Activated effector memory CD4-positive, alpha-beta T cell treated with Interleukin-2 at 50 U/mL for 16 hours (primary cell): ENCODE measurements at regions not wholly inside any gene's neighbourhood (a gene's known extent, or its start where the extent isn't known, plus 50 kb on each side); places are given as distances from the start of the nearest gene placed in this dataset.
"Not testable (repeated sequence)": the region's sequence is repeated elsewhere in the genome, so short reads cannot be mapped to it uniquely, and the experiment has no call there.

Experiments
- DNase-seq: peaks from one replicate; pipeline ENCODE4 v3.0.0-alpha.2; 2020

DNA sequence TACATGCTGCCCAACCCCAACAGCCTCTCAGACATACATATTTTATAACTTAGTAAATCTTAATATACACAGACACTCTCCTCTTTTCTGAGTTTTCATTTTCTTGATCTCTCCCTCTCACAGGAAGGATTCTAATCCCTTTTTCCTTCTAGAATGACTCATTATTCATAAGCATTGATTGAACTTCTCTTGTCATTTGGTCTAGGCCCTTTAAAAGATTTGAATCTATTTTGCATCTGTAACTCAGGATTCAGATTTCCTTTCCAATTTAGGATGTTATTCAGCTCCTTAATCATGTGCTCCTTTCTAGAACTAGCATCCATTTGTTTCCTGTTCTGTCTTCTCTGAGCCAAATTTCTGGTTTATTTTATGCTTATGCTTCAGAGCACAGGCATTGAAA lies 624.5 kb upstream of the SGO1 start:
- no peak for DNase-seq

DNA sequence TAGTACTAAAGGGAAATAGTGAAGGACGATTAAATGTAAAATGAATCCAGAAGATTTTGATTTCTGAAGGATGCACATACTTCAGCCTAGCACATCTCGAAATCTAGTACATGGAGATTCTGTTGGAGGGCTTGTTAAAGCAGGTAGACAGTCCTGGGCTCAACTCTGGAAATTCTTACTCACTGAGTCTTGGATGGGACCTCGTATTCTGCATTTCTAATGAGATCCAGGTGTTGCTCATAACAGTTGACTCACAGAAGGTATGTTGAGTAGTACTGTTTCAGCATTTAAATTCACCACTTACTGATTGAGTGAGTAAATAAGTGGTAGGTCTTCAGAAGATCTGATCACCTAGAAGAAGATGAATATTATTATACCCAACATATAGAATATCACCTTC lies 623.4 kb upstream of the SGO1 start:
- DNase-seq = no peak

DNA sequence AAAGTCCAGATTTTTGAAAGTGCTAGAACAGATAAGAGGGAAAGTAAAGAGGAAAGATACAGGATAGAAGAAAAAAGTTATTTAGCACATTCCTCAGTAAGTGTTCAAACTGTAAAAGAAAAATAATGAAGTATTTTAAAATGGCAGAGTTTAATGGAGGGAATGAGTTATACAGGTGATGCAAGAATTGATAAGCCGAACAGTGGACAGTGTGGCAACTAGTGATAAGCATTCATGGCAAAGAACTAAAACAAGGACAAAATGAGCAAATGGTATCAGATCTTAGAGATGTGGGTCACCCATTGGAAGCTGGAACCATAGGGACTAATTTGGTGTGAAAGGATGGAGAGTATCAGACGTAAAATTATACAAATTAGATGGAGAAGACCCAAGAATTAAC lies 622.9 kb upstream of the SGO1 start:
- no peak for DNase-seq

DNA sequence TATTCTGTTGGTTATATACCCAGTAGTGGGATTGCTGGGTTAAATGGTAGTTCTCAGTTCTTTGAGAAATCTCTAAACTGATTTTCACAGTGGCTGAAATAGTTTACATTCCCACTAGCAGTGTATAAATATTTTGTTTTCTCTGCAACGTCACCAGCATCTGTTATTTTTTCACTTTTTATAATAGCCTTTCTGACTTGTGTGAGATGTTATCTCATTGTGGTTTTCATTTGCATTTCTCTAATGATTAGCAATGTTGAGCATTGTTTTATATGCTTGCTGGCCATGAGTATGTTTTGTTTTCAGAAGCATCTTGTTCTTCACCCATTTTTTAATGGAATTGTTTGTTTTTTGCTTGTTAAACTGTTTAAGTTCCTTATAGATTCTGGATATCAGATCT lies 612.7 kb upstream of the SGO1 start:
- DNase-seq = no peak

DNA sequence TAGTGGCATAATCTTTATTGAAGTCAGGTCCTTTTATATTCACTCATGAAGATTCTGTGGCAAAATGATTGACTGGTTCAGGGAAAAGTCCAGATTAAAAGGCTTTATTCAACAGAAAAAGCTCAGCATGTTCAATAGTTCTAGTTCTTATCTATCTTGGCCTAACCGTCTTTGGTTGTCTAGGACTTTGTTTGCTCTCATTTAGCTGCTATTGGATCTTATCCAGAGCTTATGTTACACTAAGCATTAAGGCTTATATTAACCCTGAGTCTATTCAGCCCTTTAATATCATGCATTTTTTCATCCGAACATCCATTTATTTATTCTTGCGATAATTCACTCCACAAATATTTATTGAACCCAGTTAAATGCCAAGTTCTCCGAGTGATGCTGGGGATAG lies 601.0 kb upstream of the SGO1 start:
- DNase-seq = no peak

DNA sequence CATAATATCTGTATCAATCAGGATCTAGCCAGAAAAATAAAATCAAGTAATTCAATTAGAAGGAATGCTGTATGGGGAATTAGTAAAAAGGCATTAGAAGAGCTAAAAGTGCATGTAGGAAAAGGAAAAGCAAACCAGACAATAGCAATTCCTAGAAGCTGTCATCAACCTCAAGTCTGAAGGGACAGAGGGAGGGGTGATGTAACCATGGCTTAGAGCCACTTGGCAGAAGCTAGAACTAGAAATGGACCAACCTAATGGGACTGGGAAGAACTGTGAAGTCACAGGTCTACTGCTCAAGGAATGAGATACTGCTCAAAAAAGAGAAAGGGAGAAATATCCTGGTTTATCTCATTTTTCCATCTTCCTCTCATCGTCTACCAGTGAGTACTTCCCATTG lies 590.7 kb upstream of the SGO1 start:
- no peak for DNase-seq

DNA sequence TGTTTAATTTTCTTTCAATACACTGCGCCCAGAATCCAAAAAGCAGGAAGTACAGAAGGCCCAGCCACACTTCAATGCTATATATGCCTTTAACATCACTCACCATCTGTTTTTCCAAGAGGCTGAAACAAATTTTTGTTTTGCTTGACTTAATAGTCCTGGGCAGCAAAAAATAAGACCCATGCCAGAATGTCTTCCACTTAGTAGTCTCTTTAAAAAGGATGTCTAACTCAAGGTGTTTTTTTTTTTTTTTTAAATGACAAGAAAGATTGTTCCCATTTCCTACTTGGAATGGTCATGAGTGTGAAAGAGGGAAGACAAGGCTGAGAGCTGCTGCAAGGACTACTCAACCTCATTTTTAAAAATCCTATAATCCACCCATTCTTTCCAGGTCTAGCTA lies 590.3 kb upstream of the SGO1 start:
- no peak for DNase-seq

DNA sequence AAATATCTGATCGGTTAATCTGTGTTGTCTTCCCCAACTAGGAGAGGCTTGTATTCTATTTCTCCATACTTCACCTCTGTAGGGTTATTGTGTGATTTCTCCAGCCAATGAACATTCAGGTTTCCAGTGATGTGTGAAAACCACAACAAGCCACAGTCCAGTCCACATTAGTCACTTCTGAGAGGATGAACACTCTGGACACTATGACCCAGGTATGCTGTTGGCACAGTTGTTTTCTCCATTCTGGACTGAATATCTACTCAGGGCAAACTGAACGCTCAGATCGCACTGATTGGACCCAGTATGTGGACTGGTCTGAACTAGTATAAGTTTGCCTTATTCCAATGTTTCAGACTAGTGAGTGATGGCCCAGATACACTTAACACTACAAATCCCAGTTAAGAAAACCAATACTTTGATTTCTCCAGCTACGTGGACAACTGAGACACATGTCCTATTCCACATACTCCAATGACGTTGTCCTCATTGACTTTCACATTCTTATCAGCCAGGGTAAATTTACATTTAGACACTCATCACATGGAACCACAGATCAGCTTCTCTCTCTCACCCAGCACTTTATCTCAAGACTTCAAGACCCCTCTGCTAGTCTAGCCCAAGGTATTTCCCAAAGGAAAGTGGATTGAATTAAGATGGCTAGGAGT lies 587.4 kb upstream of the SGO1 start:
- no peak for DNase-seq

DNA sequence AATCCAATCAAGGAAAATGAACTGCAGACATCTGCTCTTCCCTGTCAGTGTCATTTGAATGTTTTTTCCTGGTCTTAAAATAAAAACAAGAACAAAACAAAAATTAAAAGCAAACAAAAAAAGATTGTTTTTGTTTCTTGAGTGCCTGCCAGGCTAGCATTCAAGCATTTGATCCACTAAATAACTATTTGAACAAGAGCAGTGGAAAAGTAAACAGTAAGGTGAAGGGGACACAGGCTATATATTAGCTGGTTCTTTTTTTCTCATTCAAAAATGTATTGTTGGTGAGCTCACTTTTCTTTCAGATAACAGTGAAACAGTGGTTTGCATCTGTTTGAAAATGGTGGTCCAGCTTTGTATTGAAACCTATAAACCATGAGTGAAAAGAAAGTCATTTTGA lies 586.9 kb upstream of the SGO1 start:
- no peak for DNase-seq

DNA sequence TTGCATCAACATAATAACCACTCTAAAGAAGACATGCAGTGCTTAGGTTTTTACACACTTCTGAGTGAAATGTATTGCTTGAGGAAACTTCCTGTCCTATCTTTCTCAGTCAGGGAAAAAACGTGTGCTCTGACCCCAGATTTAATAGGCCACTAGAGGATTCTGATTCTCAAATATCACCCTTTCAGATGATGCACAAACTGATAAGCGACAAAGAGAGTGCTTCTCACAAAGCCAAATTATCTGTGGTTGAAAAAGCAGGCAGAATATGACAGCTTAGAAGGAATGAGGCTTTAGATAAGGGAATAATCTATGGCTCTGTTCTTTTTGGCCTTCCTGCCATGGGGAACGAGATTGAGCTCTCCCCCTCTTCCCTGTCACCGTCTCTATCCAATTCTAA lies 583.4 kb upstream of the SGO1 start:
- no peak for DNase-seq

DNA sequence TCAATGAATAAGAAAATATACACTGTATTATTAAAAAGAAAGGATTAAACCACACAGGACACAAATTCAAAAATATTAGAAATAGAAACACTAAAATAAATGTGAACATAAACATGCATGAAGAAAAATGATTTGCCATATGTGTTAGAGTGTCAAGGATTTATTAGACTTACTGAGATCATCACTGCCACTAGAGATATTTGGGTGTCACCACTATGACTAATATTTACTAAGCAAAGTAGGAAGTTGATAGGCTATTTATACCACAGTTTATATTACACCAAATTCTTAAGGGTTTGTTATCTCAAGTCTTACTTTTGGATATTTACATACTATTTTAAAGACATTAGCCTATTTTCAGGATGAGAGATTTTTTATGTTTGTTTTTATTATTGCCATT lies 575.0 kb upstream of the SGO1 start:
- no peak for DNase-seq

DNA sequence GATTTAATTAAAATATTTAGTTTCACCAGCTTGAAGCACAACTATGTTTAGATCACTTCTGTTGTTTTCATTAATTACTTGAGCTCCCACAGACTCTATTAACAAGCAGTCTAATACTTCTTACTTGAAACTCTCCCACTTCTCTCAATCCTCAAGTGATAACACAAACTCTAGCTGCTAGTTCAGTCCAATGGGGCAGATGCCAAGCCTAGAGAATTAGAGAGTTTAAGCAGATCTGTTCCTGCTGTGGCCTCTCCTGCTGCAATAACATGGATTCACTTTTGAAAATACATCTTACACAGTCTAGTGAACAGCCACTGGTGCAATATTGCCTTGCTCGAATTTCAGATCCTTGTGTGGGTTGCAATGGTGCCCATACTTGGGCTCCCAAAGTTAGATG lies 566.4 kb upstream of the SGO1 start:
- no peak for DNase-seq

DNA sequence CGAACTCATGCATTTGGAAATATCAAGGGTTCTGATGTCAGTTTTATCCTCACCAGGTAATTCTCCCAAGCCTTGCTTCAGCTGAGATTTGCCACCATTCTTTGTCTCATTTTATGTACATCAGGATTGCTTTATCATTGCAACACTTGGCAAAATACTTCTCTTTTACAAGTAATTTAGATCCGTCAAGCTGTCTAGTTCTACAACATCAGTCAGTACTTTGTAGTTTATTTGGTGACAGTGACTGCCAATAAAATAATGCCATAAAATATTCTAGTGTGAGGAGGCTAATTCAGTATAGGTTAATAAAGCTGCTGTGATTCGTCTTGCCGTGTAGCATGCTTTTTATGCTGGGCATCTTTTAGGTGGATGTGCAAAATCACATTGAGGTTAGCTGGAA lies 565.3 kb upstream of the SGO1 start:
- no peak for DNase-seq

DNA sequence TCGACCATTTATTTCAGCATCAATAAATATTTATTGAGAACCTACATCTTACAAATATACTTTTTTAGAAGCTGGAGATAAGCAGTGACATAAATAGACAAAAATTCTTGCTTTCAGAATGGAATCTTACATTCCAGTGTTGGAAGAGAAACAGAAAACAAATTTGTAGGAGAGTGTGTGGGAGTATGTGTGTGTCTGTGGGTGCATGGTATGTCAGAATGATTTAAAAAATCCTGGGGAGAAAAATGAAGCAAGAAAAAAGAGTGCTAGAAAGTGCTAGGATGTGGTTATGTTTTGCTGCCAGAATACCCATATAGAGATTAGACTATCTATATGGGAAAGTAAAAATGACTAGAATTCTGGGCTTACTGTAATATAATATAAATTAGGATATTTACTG lies 561.7 kb upstream of the SGO1 start:
- DNase-seq = no peak

DNA sequence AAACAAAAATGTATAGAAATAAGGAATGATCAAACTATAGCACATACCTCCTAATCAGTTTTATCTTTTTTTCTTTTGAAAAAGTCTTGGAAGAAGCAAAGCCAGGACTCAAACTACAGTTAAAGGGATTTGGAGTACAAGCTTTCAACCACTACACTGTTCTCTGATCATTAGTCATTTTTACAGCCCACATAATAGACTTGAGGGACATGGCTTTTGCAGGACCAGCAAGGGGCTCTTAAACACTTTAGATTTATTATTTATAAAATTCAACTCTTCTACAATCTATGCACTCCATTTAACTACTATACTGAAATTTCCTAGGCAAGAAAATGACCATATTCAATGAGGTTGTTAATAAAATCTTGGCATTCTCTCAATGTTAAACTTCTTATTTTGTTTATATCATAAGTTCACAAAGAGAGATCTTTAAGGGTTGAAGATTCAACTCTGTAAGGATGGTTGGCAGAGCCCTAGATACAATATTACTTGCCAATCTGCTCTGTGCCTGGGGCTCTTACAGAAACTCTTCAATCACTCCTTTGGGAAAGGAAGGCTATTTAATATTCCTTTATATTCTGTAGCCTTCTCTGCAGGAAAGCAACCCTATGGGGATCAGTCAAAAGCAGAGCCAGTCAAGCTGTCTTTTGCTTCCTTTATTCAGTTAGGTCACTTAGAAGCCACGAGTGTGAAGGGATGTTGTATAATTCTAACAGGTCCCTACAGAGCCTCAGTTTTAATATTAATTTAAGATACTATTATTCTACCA lies 557.7 kb upstream of the SGO1 start:
- no peak for DNase-seq

DNA sequence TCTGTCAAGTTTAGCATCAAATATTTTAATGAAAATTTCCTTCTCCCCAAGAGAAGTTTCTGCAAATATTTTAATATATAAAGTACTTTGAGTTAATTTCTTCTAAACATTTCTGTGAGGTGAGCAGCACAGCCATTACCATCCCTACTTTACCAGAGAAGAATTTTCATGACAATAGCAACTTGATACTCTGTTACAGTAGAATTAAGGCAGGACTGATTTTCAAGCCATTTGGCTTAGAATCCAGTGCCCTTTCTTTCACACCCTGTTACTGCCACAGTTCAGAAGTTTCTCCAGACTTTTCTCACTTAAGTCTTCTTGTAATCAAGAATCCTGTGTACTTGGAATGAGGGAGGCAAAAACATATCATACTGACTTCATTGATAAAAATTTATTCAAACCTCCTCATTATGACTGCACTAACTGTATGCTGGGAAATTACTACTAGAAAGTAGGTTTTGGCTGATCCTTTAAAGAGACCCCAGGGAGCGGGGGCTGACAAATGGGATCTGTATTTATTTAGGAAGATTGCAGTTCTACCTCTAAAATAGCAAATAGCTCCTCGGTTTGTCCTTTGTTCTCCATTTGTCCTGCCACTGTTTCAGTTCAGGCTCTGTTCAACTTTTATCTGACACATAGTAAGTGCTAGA lies 557.0 kb upstream of the SGO1 start:
- no peak for DNase-seq

DNA sequence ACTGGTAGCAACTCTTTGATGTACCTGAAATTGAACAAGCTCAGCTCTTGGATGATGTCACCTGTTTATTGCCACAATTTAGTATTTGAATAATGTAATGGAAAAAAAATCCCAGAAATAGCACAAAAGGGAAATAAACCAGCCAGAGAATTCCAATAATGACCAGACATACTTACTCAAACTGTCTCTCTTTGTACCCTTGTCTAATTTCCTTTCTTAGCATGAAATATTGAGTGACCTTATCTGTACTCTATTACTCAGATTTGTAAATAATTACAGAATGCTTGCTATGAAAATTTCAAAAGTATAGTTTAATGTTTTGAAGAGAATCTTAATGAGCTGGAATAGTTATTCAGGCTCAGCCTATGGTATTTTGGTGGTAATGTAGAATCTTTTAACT lies 555.4 kb upstream of the SGO1 start:
- DNase-seq = no peak

DNA sequence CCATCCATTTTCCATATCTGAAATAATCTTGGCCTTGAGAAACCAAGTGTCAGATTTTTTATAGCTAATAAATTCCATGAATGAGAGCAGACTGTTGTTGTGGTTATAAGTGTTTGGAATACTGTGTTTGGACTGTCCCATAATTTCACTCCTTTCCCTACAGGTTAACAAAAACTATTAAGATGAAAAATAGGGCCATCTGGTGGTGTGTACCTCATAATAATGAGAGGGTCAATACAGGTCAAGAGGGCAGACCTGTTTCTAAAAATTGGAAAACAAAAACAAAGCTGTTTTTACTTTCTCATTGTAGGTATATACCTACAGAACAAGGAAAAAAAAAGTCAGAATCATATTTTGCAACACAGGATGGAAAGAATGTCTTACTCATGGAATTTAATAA lies 553.8 kb upstream of the SGO1 start:
- DNase-seq = no peak

DNA sequence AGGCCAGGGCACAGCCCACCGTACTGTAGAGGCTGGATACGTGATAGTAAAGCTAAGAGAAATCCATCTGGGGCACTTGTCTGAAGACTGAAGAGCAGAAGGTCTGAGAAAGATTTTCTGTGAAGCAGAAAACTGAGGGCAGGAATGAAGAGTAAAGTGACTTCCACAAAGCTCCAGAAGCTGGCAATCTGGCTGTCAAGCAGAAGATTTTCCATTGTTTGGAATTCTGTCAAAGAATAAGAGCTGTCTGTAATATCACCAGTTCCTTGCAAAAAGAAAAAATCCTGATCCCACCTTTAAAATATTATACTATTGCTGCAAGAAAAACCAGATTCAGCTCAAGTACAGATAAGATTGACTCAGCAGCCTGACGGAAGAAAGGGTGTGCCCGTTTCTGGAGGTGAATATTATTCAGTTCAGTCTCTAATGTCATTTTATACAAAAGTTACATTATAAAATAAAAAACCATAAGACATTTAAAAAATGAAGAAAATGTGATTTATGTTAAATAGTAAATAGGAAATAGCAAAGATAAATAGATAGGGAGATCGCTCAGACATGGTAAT lies 550.4 kb upstream of the SGO1 start:
- DNase-seq = no peak

DNA sequence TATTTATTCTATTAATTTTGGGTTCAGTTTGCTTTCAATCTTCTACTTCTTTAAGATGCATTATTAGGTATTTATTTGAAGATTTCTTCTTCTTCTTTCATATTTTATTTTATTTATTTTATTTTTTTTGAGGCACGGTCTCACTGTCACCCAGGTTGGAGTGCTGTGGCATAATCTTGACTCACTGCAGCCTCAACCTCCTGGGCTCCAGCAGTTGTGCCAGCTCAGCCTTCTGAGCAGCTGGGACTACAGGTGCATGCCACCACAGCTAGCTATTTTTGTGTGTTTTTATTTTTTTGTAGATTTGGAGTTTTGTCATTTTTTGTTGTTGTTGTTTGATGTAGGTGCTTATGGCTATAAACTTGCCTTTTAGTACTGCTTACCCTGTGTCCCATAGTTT lies 543.2 kb upstream of the SGO1 start:
- DNase-seq = no peak

DNA sequence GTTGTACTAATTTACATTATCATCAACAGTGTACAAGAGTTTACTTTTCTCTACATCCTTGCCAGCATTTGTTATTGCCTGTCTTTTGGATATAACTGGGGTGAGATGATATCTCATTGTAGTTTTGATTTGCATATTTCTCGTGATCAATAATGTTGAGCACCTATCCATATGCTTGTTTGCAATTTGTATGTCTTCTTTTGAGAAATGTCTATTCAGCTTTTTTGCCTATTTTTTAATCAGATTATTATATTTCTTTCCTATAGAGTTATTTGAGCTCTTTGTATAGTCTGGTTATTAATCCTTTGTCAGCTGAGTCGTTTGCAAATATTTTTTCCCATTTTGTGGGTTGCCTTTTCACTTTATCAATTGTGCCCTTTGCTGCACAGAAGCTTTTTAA lies 540.8 kb upstream of the SGO1 start:
- DNase-seq = no peak

DNA sequence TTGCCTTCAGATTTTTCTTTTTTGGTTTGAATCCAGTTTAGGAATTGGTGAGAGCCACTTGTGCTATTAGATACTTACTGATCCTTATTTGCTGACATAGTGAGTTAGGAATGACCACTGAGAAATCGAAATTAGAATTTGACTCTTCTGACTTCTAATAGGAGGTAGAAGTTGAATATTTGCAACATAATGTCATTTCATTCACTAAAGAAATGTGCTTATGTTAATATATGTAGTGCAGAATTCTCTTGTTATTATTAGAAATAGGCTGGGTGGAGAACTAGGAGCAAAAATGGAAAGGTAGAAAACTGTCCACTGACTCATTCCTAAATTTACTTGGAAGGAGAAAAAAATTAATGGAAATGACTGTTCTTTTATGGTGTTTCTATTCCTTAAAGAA lies 538.2 kb upstream of the SGO1 start:
- no peak for DNase-seq

DNA sequence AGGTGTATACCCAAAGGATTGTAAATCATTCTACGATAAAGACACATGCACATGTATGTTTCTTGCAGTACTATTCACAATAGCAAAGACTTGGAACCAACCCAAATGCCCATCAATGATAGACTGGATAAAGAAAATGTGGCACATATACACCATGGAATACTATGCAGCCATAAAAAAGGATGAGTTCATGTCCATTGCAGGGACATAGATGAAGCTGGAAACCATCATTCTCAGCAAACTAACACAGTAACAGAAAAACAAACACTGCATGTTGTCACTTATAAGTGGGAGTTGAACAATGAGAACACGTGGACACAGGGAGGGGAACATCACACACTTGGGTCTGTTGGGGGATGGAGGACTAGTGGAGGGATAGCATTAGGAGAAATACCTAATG lies 530.4 kb upstream of the SGO1 start:
- DNase-seq = not testable (repeated sequence)

DNA sequence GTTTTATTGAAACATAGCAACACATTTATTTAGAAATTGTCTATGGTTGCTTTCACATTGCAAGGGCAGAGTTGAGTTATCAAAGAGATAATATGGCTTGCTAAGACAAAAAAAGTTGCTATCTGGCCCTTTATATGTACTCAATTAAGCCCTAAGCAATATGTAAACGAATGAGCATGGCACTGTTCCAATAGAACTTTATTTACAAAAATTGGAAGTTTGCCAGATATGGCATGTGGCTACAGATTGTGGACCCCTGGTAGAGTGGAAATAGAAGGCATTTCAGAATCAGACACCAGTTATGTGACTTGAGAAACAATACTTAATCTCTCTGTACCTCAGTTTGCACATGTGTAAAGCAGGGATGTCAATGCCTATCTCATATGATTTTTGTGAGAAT lies 515.6 kb upstream of the SGO1 start:
- DNase-seq = no peak
